B cell (primary cell): ENCODE measurements at regions not wholly inside any gene's neighbourhood (a gene's known extent, or its start where the extent isn't known, plus 50 kb on each side); places are given as distances from the start of the nearest gene placed in this dataset.

Experiments
- CTCF ChIP-seq: fragments of 200-600 bp; IDR thresholded peaks from one replicate; pipeline ENCODE4 v1.8.0; 2022; ENCODE audit warnings: antibody characterized with exemption, mild to moderate bottlenecking
- EZH2 ChIP-seq: IDR thresholded peaks from 2 replicates; pipeline ENCODE4 v1.6.1; 2012; ENCODE audit warnings: borderline replicate concordance, low read depth, mild to moderate bottlenecking, moderate library complexity, low read length; ENCODE audit not compliant: insufficient read depth, poor library complexity, severe bottlenecking

GRCh38 chr14:41289025-41289424 is 317.7 kb upstream of the LRFN5 start:
- TF ChIP-seq CTCF (no peak), EZH2 (no peak)
